ENCODE measurements at regions not wholly inside any gene's neighbourhood (a gene's known extent, or its start where the extent isn't known, plus 50 kb on each side); places are given as distances from the start of the nearest gene placed in this dataset.

GRCh38 chr12:132439333-132439904 is 50.5 kb upstream of the FBRSL1 start:
- DNase-seq (ENCODE audit: low spot score): no peak

- DNase-seq (ENCODE audit: low spot score): no peak
Measured at GRCh38 chr12:132438726-132439125, 51.2 kb upstream of the FBRSL1 start.

- no peak for DNase-seq (ENCODE audit: low spot score)
Measured at GRCh38 chr12:132437943-132438700, 51.8 kb upstream of the FBRSL1 start.

- no peak for DNase-seq (ENCODE audit: low spot score)
Measured at GRCh38 chr12:132437252-132437932, 52.6 kb upstream of the FBRSL1 start.

GRCh38 chr12:132436791-132437251 is 53.1 kb upstream of the FBRSL1 start:
- DNase-seq (ENCODE audit: low spot score): no peak

- DNase-seq (ENCODE audit: low spot score): no peak
Measured at GRCh38 chr12:132435486-132436187, 54.3 kb upstream of the FBRSL1 start.

- no peak for DNase-seq (ENCODE audit: low spot score)
Measured at GRCh38 chr12:132433641-132434395, 56.1 kb upstream of the FBRSL1 start.

GRCh38 chr12:132432721-132433577 is 57.0 kb upstream of the FBRSL1 start:
- DNase-seq (ENCODE audit: low spot score): no peak

- DNase-seq (ENCODE audit: low spot score): no peak
Measured at GRCh38 chr12:132432126-132432705, 57.7 kb upstream of the FBRSL1 start.

- DNase-seq (ENCODE audit: low spot score): no peak
Measured at GRCh38 chr12:132430838-132431774, 58.8 kb upstream of the FBRSL1 start.

- no peak for DNase-seq (ENCODE audit: low spot score)
Measured at GRCh38 chr12:132429946-132430643, 59.9 kb upstream of the FBRSL1 start.

GRCh38 chr12:132429602-132429945 is 60.4 kb upstream of the FBRSL1 start:
- DNase-seq (ENCODE audit: low spot score): no peak

GRCh38 chr12:132428936-132429601 is 60.9 kb upstream of the FBRSL1 start:
- no peak for DNase-seq (ENCODE audit: low spot score)

GRCh38 chr12:132427999-132428935 is 61.7 kb upstream of the FBRSL1 start:
- no peak for DNase-seq (ENCODE audit: low spot score)

- no peak for DNase-seq (ENCODE audit: low spot score)
Measured at GRCh38 chr12:132427174-132427768, 62.7 kb upstream of the FBRSL1 start.

- DNase-seq (ENCODE audit: low spot score): no peak
Measured at GRCh38 chr12:132426349-132427173, 63.4 kb upstream of the FBRSL1 start.

All from RKO (cell line).